ENCODE measurements at regions not wholly inside any gene's neighbourhood (a gene's known extent, or its start where the extent isn't known, plus 50 kb on each side); places are given as distances from the start of the nearest gene placed in this dataset.

- Histone ChIP-seq H3K4me2 (ENCODE audit: control insufficient read depth, extremely low read depth, insufficient read depth, low read depth, low read length) (no peak overlapping the region), H3K27ac (ENCODE audit: control insufficient read depth, insufficient read depth, low read length) (no peak overlapping the region), H3K9ac (ENCODE audit: control insufficient read depth, extremely low read depth, insufficient read depth, low read length) (no peak overlapping the region), H2AFZ (ENCODE audit: control insufficient read depth, low read length) (no peak overlapping the region), H3K27me3 (ENCODE audit: control insufficient read depth, extremely low read depth, insufficient read depth, low read length) (no peaks in the 10 kb centered on the region), H3K79me2 (ENCODE audit: control insufficient read depth, insufficient read depth, low read length) (no peaks in the 10 kb centered on the region), H3K9me3 (ENCODE audit: control insufficient read depth, low read depth, low read length) (no peaks in the 10 kb centered on the region), H3K36me3 (ENCODE audit: control insufficient read depth in 2 of 2, extremely low read depth in 1 of 2, insufficient read depth in 2 of 2, low read length in 2 of 2) (no peaks in the 10 kb centered on the region), H3K4me3 (ENCODE audit: control insufficient read depth in 2 of 3, extremely low read depth in 1 of 3, insufficient read depth in 2 of 3, low read depth in 1 of 3, low read length in 3 of 3) (no peak overlapping the region), H3K4me1 (ENCODE audit: control insufficient read depth, extremely low read depth, insufficient read depth, low read length) (peaks cover 14% of the 10 kb centered on the region), H3K9me1 (ENCODE audit: control insufficient read depth, extremely low read depth, insufficient read depth, low read length) (no peaks in the 10 kb centered on the region), H4K20me1 (ENCODE audit: control insufficient read depth, extremely low read depth, insufficient read depth, low read length) (no peaks in the 10 kb centered on the region)
- TF ChIP-seq CTCF (optimal IDR thresholded peaks at IDR 0.05 in 1 of 3, IDR thresholded peaks at IDR 0.05 in 1 of 3, conservative IDR thresholded peaks at IDR 0.05 in 1 of 3; ENCODE audit: extremely low read depth in 1 of 3, insufficient read depth in 2 of 3, low read length in 3 of 3) = no peak
- TF ChIP-seq EZH2 (IDR thresholded peaks at IDR 0.05; ENCODE audit: low read length) = no peak
- dilution Hi-C loops (cut with MboI; ENCODE audit: extremely low pct_ligation_motif_present, low sequenced_read_pairs) = no loop called here
- FAIRE-seq = no peak
- DNase-seq (ENCODE audit: low read depth, low spot score) = no peak
Measured at GRCh38 chr10:57628592-57629284, 639.0 kb downstream of the IPMK start.

- Histone ChIP-seq H3K9ac (ENCODE audit: control insufficient read depth, extremely low read depth, insufficient read depth, low read length) (no peak overlapping the region), H3K9me3 (ENCODE audit: control insufficient read depth, low read depth, low read length) (no peaks in the 10 kb centered on the region), H3K36me3 (ENCODE audit: control insufficient read depth in 2 of 2, extremely low read depth in 1 of 2, insufficient read depth in 2 of 2, low read length in 2 of 2) (no peaks in the 10 kb centered on the region), H3K4me3 (ENCODE audit: control insufficient read depth in 2 of 3, extremely low read depth in 1 of 3, insufficient read depth in 2 of 3, low read depth in 1 of 3, low read length in 3 of 3) (no peak overlapping the region), H3K27ac (ENCODE audit: control insufficient read depth, insufficient read depth, low read length) (no peak overlapping the region), H4K20me1 (ENCODE audit: control insufficient read depth, extremely low read depth, insufficient read depth, low read length) (no peaks in the 10 kb centered on the region), H3K27me3 (ENCODE audit: control insufficient read depth, extremely low read depth, insufficient read depth, low read length) (no peaks in the 10 kb centered on the region), H3K79me2 (ENCODE audit: control insufficient read depth, insufficient read depth, low read length) (no peaks in the 10 kb centered on the region), H2AFZ (ENCODE audit: control insufficient read depth, low read length) (no peak overlapping the region), H3K9me1 (ENCODE audit: control insufficient read depth, extremely low read depth, insufficient read depth, low read length) (no peaks in the 10 kb centered on the region), H3K4me1 (ENCODE audit: control insufficient read depth, extremely low read depth, insufficient read depth, low read length) (peaks cover 15% of the 10 kb centered on the region), H3K4me2 (ENCODE audit: control insufficient read depth, extremely low read depth, insufficient read depth, low read depth, low read length) (no peak overlapping the region)
- TF ChIP-seq CTCF (optimal IDR thresholded peaks at IDR 0.05 in 1 of 3, IDR thresholded peaks at IDR 0.05 in 1 of 3, conservative IDR thresholded peaks at IDR 0.05 in 1 of 3; ENCODE audit: extremely low read depth in 1 of 3, insufficient read depth in 2 of 3, low read length in 3 of 3) = no peak
- TF ChIP-seq EZH2 (IDR thresholded peaks at IDR 0.05; ENCODE audit: low read length) = no peak
- dilution Hi-C loops (cut with MboI; ENCODE audit: extremely low pct_ligation_motif_present, low sequenced_read_pairs) = no loop called here
- FAIRE-seq = no peak
- DNase-seq (ENCODE audit: low read depth, low spot score) = no peak
Measured at GRCh38 chr10:57627642-57628178, 640.0 kb downstream of the IPMK start.

All from keratinocyte (primary cell).